IPS-11a (cell line): ENCODE measurements at regions not wholly inside any gene's neighbourhood (a gene's known extent, or its start where the extent isn't known, plus 50 kb on each side); places are given as distances from the start of the nearest gene placed in this dataset.

Source experiments
- H3K4me3 ChIP-seq: one replicate; pipeline ENCODE4 v1.5.1; 2013; ENCODE audit warnings: low read depth, low read length, control low read depth

DNA sequence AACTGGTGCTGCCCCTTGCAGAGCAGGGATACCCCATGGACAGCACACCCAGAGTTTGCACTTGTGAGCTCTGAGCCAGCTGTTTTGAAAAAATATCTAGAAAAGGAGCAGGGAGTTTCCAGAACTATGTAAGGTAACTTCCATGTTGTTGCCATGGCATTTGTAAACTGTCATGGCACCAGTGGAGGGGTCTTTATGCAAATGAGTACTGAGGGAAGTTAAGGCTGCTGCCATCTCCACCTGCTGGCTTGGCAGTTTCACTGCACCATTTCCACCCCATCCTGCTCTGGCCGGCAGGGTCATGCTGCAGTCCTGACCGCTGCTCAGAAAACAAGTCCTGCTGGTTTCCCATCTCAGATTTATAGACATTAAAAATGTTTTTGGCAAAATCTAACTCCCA, 52.3 kb upstream of the SNTG2 start:
- no peak overlapping the region for H3K4me3 ChIP-seq

DNA sequence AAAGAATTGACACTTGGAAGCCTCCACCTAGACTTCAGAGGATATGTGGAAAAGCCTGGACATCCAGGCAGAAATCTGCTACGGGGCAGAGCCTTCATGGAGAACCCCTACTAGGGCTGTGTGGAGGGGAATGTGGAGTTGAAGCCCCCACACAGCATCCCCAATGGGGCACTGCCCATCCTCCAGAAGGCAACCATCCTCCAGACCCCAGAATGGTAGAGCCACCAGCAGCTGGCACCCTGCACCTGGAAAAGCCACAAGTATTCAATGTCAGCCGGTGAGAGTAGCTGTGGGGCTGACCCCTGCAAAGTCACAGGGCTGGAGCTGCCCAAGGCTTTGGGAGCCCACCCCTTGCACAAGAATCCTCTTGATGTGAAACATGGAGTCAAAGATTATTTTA, 53.6 kb upstream of the SNTG2 start:
- H3K4me3 ChIP-seq: no peak overlapping the region

DNA sequence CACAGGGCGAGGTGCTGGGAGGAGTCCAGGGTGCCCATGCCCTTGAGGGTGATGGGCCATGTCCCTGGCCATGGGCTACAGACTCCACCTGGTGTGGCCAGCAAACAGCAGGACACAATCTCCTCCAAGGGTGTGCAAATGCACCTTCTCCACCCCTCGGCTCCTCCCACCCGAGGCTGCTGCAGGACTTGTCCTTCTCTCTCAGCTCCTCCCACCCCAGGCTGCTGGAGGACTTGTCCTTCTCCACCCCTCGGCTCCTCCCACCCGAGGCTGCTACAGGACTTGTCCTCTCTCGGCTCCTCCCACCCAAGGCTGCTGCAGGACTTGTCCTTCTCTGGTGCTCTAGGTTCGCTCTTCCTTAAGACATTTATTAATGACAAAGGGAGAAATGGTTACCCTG, 57.3 kb upstream of the SNTG2 start:
- no peak overlapping the region for H3K4me3 ChIP-seq

DNA sequence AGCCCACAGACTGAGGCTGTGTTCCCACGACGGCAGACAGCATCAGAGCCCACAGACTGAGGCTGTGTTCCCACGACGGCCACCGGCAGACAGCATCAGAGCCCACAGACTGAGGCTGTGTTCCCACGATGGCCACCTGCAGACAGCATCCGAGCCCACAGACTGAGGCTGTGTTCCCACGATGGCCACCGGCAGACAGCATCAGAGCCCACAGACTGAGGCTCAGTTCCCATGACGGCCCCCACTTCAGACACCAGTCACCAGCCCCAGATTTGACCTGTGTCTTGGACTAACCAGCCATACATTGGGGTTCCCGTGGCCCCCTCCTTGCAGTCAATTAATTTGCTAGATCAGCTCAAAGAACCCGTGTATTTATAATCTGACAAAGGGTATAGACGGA, 57.8 kb upstream of the SNTG2 start:
- no peak overlapping the region for H3K4me3 ChIP-seq

DNA sequence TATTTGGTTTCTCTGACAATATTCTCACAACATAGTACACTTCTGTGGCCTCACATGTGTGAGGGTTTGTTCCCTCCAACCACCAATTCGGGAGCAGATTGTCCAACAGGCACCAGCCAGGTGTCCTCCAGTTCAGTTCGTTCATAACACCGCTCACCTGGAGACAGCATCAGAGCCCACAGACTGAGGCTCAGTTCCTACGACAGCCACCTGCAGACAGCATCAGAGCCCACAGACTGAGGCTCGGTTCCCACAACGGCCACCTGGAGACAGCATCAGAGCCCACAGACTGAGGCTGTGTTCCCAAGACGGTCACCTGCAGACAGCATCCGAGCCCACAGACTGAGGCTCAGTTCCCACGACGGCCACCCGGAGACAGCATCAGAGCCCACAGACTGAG, 58.2 kb upstream of the SNTG2 start:
- H3K4me3 ChIP-seq: no peak overlapping the region

DNA sequence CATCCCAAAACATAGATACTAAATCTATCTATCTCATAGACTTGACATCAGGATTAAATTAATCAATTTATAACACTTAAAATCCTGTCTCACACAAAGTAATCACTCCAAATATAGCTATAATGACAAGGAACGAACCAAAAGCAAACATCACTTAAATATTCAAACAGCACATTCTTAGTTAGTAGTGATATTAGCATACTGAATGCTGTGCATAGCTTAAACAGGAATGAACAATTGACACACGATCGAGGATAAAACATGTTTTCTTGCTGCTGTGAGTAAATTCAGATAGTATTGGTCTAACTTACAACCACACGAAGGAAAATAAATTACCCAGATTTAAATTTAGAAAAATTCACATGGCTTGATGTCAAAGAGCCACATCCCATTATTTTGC, 58.9 kb upstream of the SNTG2 start:
- no peak overlapping the region for H3K4me3 ChIP-seq

DNA sequence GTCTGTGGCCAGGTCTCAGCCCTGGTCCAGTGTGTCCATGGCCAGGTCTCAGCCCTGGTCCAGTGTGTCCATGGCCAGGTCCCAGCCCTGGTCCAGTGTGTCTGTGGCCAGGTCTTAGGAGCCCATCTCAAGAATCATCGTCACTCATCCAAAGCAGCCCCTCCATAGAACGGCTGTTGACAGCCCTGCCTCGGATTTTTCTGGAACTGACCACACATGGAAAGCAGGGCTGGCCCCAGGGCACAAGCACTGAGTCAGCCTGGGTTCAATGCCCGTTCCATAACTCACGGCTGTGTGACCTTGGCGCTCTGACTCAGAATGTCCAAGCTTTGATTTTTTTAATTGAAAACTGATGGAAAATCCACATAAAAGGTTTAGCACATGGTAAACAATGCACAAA, 59.9 kb upstream of the SNTG2 start:
- no peak overlapping the region for H3K4me3 ChIP-seq

DNA sequence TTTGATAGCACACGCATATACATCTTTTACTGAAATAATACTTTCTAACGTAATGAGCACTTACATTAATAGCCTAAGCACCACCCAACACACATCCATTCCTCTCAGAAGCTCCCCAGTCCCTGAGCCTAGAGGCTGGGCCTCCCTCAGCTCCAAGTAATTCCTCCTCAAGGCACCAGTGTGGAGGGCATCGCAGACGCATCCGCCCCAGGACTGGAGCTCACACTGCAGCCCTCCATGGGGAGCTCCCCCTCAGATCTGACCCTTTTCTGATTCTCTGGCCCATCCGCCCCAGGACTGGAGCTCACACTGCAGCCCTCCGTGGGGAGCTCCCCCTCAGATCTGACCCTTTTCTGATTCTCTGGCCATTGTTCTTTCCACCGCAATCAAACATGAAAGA, 60.4 kb upstream of the SNTG2 start:
- no peak overlapping the region for H3K4me3 ChIP-seq

DNA sequence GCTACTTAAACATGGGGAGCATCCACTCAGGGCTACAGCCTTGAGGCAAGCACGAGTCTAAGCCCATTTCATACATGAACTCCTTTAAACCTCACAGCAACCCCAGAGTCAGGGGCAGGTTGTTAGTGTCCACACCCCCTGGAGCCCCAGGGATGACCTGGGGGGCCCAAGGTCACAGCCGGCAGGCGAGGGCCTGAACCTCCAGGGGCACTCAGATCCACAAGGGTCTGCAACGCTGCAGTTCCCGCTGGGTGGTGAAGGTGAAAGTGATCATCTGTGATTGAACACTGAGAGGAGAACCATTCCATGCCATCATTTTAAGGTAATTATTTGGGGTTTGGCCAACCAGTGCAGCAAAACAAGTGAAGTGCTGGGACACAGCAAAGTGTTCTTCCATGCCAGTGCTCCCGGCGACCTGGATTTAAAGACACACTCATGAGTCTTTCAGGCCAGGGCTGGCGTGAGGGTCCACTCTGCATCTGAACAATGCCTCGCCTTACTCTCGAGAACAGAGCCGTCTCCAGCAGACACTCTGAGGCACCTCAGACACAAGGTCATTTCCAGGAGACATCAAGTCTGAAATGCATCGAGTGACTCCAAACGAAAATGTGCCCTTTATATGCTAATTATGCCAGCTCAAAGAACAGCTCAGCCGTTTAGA, 61.6 kb upstream of the SNTG2 start:
- H3K4me3 ChIP-seq: no peak overlapping the region

DNA sequence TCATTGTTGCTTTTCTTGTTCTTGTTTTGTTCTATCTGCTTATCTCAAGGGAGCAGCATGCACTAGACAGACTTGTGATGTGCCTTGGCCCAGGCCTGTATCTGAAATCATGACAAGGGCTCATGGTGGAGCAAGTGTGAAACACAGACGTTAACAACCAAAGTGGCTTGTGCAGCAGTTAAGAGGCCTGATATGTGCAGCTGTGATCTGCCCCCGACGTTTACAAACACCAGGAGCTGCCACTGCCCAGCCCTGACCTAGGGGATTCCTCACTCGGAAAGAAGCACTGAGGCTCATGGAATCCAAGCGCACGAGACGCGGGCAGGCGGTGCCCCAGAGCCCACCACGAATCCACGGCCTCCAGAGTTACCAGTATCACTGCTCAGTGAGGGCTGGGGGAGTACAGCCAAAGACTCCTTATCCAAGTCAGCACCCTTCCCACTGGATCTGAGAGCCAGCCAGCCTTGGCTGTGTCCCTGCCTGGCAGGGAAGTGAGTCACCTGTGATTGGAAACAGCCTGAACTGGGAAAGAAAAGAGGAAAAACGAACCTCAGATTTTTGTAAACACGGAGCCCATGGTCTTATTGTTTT, 62.3 kb upstream of the SNTG2 start:
- H3K4me3 ChIP-seq: no peak overlapping the region

DNA sequence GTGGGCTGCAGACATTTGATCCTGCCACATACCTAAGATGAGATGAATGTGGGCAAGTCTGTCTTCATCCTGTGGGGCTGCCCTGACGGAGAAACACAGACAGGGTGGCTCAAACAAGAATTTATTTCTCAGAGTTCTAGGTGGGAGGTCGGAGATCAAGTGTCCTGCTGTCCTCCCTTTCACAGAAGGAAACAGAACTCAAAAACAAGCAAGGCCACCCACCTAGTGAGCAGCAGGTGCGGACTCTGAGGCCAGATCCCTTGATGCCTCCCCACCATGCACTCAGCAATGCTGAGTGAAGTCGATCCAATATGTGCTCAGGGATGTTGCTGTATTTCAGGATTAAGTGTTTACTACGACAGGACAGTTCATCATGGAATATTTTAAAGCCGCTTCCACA, 63.0 kb upstream of the SNTG2 start:
- no peak overlapping the region for H3K4me3 ChIP-seq

DNA sequence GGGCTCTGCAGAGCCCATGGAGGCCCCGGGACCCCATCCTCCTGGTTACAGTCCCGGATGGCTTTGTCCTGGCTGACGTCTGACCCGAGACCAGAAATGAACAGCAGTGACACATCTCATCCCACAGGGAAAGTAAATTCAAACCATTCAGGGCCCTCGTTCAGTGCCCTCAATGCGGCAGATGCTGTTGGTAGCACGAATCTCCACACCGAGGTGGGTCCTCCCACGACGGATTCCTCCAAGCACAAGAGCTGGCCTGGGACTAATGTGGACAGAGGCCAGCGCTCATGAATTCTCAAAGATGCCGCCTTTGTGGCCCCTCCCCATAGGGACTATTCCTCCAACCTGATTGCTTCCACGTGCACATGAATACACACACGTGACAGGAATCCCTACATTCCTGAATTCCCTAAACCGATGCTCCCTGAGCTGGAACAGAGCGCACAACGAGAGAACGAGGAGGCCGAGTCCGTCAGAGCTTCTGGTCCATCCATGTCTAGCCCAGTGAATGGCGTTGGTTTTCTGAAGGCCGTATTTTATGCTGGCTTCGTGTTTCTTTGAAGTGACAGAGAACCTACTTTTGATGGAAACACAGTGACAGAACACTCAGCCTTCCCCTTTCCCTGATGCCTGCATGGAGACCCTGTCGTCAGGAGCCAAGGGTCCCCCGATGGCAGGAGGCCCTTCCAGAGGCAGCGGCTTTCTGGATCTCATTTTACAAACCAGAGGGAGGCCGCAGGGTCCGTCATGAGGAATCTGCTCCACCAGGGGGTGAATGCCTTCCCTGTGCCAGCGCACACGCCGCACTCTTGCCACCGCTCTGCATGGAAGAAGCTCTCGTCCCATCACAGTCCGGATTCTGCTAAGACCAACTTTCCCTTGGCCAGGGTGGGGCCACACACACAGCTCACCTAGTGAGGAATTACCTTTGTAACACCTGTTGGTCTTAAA, 64.3 kb upstream of the SNTG2 start:
- H3K4me3 ChIP-seq: no peak overlapping the region

DNA sequence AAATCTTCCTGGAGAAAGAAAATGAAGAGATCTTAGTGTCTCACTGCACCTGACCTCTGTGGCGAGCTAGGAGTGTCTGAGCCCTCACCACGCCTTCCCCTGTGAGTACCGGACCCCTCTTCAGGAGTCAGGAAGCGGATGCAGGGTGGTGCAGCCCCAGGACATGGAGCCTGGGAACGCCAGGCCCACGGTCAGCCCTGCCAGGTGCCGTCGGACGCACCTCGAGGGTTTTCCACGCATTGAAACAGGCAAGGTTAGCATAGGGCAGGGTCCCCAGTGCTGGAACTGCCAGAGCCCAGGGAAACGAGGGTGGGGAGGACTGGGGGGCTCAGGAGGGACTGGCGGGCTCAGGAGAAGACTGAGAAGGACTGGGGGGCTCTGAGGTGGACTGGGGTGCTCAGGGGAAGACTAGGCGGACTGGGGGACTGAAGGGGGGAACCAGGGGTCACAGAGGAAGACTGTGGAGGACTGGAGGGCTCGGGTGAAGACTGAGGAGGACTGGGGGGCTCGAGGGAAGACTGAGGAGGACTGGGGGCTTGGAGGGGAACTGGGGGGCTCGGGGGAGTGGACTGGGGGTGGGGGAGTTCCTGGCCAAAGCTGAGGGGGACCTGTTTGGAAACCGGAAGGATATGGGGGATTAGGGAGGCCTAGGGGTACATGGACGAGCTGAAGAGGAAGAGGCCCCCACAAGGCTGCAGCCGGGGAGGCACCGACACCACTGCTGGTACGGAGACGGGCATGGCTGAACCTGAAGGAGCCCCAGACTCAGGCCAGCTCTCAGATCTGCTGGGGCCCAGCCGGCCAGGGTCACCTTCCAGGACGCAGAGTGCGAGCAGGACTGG, 65.2 kb upstream of the SNTG2 start:
- no peak overlapping the region for H3K4me3 ChIP-seq

DNA sequence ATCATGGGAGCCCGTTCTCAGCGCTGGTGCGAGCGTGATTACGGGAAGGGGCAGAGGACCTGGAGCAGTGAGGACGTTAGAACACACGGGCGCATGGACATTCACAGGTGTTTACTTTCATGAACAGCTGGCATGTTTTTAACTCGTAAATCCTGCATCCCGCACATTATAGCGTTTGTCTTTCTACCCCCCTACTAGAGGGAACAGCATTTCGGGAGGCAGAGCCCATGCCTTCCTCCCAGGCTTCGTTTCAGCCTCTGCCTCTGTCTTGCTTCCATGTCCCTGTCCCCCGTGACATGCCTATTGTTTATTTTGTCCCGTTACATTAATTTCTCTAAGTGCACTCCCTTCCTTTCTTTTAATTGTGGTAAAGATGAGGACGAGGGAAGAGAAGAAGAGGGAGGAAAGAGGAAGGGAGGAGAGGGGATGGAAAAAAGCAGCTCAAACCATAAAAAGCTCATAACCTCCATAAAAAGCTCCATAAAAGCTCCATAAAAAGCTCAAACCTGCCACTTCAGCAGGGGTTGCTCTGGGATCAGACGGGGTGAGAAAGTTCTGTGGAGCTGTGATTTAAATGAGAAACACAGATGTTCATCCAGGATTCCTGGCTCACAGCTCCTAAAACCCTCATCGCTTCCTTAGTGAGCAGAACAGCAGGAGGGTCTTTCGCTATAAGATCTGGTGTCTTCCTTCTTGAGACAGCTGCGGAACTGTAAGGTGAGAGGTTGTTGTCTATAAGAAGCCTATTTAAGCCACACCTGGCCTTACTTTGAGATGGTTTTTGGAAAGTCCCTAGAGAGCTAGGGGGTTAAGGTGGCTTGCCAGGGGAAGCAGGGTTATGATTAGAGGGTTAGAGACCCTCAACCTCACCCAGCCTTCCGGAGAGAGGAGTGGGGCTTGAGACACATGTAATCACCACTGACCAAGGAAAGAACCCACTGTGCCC, 66.6 kb upstream of the SNTG2 start:
- no peak overlapping the region for H3K4me3 ChIP-seq

DNA sequence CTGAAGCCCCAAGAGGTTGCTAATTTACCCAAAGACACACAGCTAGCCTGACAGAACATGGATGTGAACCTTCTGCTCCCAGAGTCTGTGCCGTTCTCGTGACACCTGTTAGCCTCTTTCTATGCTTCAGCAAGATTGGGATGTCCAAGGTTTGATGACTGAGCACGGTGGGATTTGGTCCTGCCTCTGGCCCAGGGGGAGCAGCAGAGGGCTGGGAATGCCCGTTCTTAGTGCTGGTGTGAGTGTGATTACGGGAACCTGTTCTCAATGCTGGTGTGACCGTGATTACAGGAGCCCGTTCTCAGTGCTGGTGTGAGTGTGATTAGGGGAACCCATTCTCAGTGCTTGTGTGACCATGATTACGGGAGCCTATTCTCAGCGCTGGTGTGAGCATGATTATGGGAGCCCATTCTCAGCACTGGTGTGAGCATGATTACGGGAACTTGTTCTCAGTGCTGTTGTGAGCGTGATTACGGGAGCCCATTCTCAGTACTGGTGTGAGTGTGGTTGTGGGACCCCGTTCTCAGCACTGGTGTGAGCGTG, 67.3 kb upstream of the SNTG2 start:
- no peak overlapping the region for H3K4me3 ChIP-seq

DNA sequence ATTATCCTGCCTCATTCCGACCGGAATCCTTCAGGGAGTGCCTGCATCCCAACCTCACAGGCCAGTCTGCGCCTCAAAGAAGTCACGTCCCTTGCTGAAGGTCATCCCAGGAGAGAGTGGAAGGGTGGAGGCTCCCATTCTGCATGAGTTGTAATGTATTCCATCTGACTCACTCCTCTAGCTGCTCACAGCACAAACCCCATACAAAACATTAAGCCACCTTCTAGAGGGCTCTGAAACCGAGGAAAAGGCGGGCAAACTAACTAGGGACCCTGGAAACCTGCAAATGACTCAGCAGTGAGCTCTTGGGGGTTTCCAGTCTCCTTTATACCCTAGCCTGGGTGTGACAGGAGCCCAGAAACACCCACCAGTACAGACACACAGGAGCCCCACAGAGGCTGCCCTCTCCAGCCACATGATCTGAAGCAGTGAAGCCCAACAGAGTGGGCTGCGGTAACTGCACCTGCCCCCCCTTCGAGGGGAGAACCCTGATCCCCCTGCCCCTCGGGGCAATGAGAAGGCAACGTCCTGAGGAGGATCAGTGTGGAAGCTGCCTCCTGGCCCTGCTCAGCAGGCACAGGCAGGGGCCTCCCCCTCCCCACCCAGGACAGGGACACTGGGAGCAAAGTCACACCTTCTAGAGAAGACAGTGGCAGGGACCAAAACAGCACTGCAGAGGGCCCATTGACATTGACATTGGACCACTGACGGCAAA, 69.3 kb upstream of the SNTG2 start:
- H3K4me3 ChIP-seq: no peak overlapping the region

DNA sequence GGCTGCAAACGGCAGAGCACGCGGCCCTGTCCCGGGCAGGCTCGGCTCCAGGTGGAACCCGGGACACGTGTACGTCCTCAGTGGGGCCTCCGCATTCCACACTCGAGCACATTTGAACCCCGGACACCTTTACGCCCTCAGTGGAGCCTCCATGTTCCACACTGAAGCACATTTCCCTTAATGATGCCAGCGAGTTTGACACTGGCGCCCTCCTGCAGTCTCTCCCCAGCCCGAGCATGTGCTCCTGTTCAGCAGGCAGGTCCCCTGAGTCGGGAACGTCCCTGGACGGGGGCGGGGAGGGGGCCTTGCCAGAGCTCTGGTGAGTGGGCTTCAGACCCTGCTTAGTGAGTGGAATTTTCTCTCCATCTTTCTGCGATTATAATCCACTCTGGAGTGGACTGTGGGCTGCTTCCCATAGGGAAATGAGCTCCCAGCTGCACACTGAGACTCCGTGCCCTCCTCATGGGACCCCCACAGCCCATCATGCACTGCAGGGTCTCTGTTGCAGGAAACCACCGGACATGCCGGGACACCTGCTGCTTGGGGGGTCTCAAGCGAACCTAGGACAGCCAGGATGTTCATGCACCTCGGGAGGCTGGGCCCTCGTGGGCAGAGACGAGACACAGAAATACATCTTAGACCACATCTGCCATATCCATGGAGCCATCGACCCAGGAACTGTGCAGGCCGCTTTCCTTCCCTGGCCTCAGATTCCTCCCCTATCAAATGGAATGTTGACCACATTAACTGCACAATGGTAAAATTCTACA, 70.3 kb upstream of the SNTG2 start:
- H3K4me3 ChIP-seq: no peak overlapping the region

DNA sequence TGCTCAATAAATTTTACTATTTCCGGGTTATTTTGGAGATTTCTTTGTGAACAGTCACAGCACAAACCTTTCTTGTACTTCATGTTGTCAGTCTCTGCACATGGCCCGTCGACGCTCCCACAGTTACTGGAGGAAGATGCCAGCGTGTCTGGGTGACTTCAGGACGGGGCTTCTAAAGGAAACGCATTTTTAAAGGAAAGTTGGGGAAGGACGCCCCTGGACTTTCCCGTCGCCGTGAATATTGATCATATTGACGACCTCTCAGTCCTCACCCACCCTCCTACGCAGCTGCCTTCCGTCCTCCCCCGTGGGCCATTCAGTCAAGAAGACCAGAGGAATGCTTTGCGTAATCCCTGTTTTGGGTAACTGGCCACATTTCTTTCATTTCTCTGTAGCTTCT, 71.1 kb upstream of the SNTG2 start:
- no peak overlapping the region for H3K4me3 ChIP-seq
